ENCODE measurements at regions not wholly inside any gene's neighbourhood (a gene's known extent, or its start where the extent isn't known, plus 50 kb on each side); places are given as distances from the start of the nearest gene placed in this dataset.
"Not testable (repeated sequence)": the region's sequence is repeated elsewhere in the genome, so short reads cannot be mapped to it uniquely, and the experiment has no call there.

GRCh38 chr5:148740966-148741742 lies 85.3 kb upstream of the ADRB2 start:
- intact Hi-C loops (cut with DNase I): loop anchor here (10.0 kb wide), 1 partner anchor 74 kb away; no protein-coding TSS in a partner anchor

GRCh38 chr5:148741766-148742165 lies 84.6 kb upstream of the ADRB2 start:
- H3K4me3 ChIP-seq, H3K9me3 ChIP-seq, H3K36me3 ChIP-seq, H3K27ac ChIP-seq, DNase-seq, H3K27me3 ChIP-seq: not testable (repeated sequence)
- 37 to 43% methylated on average over 3 of the region's 3 CpGs for WGBS, 2 donors
- H3K4me1 ChIP-seq: peaks cover 0 to 32% (median 11%) of the 10 kb centered on the region in 3 donors
- intact Hi-C loops (cut with DNase I): loop anchor here (10.0 kb wide), 1 partner anchor 73 kb away; no protein-coding TSS in a partner anchor

More at GRCh38 chr5:148740966-148741742, 85.3 kb upstream of the ADRB2 start:
- Histone ChIP-seq H3K36me3 (no peaks in the 10 kb centered on the region), H3K27ac (peak overlapping the region in 1 of 4 donors; percentile 6), H3K4me1 (peaks cover 0 to 28% (median 11%) of the 10 kb centered on the region in 3 donors), H3K9me3 (no peaks in the 10 kb centered on the region), H3K27me3 (no peaks in the 10 kb centered on the region), H3K4me3 (no peak overlapping the region)
- TF ChIP-seq, protein P1, sequence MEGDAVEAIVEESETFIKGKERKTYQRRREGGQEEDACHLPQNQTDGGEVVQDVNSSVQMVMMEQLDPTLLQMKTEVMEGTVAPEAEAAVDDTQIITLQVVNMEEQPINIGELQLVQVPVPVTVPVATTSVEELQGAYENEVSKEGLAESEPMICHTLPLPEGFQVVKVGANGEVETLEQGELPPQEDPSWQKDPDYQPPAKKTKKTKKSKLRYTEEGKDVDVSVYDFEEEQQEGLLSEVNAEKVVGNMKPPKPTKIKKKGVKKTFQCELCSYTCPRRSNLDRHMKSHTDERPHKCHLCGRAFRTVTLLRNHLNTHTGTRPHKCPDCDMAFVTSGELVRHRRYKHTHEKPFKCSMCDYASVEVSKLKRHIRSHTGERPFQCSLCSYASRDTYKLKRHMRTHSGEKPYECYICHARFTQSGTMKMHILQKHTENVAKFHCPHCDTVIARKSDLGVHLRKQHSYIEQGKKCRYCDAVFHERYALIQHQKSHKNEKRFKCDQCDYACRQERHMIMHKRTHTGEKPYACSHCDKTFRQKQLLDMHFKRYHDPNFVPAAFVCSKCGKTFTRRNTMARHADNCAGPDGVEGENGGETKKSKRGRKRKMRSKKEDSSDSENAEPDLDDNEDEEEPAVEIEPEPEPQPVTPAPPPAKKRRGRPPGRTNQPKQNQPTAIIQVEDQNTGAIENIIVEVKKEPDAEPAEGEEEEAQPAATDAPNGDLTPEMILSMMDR (IDR thresholded peaks at IDR 0.05): peak; percentile 75 to 93 (median 80)
- no peak for TF ChIP-seq POLR2A (IDR thresholded peaks at IDR 0.05)
- 53 to 57% methylated on average over 9 of the region's 9 CpGs for WGBS, 2 donors
- no peak for DNase-seq

DNA sequence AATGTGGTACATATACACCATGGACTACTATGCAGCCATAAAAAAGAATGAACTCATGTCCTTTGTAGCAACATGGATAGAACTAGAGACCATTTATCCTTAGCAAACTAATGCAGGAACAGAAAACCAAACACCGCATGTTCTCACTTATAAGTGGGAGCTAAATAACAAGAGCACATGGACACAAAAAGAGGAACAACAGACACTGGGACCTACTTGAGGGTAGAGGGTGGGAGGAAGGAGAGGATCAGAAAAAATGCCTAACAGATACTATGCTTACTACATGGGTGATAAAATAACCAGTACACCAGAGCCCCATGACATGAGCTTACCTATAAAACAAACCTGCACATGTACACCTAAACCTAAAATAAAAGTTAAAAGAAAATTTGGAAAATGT lies 82.0 kb upstream of the ADRB2 start:
- not testable (repeated sequence) for DNase-seq, H3K4me3 ChIP-seq, H3K36me3 ChIP-seq, H3K27ac ChIP-seq, H3K27me3 ChIP-seq, H3K9me3 ChIP-seq
- 86 to 100% methylated on average over 1 of the region's 1 CpG for WGBS, 2 donors
- peaks cover 0 to 38% (median 8%) of the 10 kb centered on the region in 3 donors for H3K4me1 ChIP-seq
- intact Hi-C loops (cut with DNase I): loop anchor here (10.0 kb wide), 1 partner anchor 70 kb away; no protein-coding TSS in a partner anchor

DNA sequence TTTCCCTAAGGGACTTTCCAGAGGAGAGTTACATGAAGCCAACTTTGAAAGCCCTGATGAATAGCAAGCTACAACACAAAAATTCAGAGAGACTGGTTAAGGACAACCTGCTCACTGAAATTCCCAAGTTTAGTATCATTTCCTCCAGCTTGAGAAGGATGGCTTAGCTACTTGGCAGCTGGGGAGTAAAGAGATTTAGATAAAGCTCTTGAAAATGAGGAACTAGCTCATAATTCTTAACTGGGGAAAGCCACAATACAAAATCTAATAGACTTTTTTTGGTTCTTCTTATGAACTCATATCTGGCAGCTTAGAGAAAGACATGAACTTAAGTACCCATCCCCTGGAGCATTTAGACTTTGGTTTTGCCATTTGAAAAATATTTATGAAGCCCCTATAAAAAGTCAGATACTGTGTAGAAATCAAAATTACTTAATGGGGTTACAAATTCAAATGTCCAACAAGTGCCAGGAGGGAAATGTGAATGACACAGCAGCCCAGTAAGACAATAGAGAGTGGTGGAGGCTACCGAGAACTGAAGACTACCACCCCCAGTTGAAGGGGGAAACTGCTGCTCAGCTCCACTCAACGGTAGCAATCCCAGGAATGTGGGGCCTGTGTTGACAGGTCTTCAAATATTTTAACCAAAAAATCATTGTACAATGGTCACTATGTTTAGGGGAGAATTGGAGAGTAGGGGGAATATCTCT lies 79.4 kb upstream of the ADRB2 start:
- no peaks in the 10 kb centered on the region for H3K27me3 ChIP-seq
- no peaks in the 10 kb centered on the region for H3K36me3 ChIP-seq
- H3K9me3 ChIP-seq: no peaks in the 10 kb centered on the region
- WGBS, 2 donors: 20 to 21% methylated on average over 2 of the region's 2 CpGs
- H3K27ac ChIP-seq: peak overlapping the region in 1 of 4 donors; percentile 2
- H3K4me3 ChIP-seq: no peak overlapping the region
- TF ChIP-seq, protein P1 (IDR thresholded peaks at IDR 0.05): no peak
- no peak for TF ChIP-seq POLR2A (IDR thresholded peaks at IDR 0.05)
- intact Hi-C loops (cut with DNase I): loop anchor here (10.0 kb wide), 1 partner anchor 68 kb away; no protein-coding TSS in a partner anchor
- DNase-seq: no peak
- peaks cover 0 to 15% (median 0%) of the 10 kb centered on the region in 3 donors for H3K4me1 ChIP-seq

GRCh38 chr5:148747536-148747906 lies 78.9 kb upstream of the ADRB2 start:
- Histone ChIP-seq H3K4me1 (peaks cover 0 to 15% (median 0%) of the 10 kb centered on the region in 3 donors), H3K9me3 (no peaks in the 10 kb centered on the region), H3K27me3 (no peaks in the 10 kb centered on the region), H3K4me3 (no peak overlapping the region), H3K36me3 (no peaks in the 10 kb centered on the region), H3K27ac (peak overlapping the region in 1 of 4 donors; percentile 2)
- WGBS, 2 donors: 58 to 66% methylated on average over 2 of the region's 2 CpGs
- DNase-seq: no peak
- no peak for TF ChIP-seq POLR2A (IDR thresholded peaks at IDR 0.05)
- TF ChIP-seq, protein P1 (IDR thresholded peaks at IDR 0.05): no peak
- intact Hi-C loops (cut with DNase I): loop anchor here (10.0 kb wide), 1 partner anchor 67 kb away; no protein-coding TSS in a partner anchor

Data from esophagus squamous epithelium (tissue), 5 donors.